IPS-11a (cell line): ENCODE measurements at regions not wholly inside any gene's neighbourhood (a gene's known extent, or its start where the extent isn't known, plus 50 kb on each side); places are given as distances from the start of the nearest gene placed in this dataset.

Source experiments
- H3K4me3 ChIP-seq: one replicate; pipeline ENCODE4 v1.5.1; 2013; ENCODE audit warnings: low read depth, low read length, control low read depth

DNA sequence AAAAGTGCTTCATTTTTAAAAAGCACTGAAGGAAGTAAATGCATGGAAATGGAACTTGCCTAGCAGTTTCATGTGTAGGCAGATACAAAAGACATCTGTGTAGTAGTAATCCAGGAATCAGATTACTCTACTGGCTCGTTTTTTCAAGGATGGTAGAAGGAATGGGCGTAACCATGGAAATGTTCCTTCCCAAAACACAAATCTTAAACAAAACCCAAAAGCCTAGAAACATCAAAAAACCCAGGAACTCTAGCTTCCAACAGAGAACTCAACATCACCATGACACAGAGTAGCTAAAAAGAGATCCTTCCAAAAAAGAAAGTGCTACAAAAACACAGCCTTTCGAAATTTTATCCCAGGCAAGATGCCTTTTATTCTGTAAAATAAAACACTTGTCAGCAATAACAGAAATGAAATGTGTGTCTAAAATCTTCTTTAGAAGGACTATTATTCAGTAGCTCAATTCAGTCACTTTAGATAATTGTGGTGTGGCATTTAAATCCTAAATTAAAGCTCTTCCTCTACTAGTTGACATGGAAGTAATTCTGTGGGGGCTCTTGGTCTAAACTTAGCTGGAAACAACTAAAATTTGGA is 81.7 kb downstream of the FAM217A start:
- H3K4me3 ChIP-seq, result no peak overlapping the region

- no peak overlapping the region for H3K4me3 ChIP-seq
These were observed 78.9 kb downstream of the FAM217A start for GRCh38 chr6:3999800-4000661.

DNA sequence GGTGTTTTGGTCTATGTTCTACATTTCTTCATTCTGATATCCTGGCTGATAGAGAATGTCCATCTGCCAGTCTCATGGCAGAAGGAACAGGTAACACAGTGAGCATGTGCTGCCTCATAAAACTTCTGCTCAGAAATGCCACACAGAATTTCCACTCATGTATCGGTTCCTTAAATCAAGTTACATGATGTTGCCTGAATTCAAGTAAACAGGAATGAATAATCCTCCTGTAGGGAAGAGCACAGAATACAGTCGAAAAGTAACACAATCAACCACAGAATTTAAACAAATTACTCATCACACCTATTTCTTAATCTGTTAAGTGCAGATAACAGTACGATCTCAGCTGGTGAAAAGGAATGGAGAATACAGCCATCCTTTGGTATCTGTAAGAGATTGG is 74.7 kb downstream of the FAM217A start:
- no peak overlapping the region for H3K4me3 ChIP-seq

GRCh38 chr6:4008324-4009047 is 70.5 kb downstream of the FAM217A start:
- H3K4me3 ChIP-seq, result no peak overlapping the region

DNA sequence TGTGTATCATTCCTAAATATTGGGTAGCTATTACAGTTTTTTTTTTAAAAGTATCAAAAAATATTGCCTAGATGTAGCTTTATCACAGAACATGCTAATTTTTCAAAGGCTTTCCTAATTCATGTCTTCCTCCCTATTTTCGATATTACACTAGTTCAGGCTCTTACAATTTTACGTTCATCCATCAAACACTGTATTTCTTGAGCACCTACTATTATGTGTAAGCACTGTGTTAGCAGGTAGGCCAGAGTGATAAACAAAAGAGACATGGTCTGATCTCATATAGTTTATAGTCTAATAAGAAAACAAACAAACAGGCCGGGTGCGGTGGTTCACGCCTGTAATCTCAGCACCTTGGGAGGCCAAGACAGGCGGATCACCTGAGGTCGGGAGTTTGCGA is 69.5 kb downstream of the FAM217A start:
- H3K4me3 ChIP-seq, result no peak overlapping the region

GRCh38 chr6:4010048-4010447 is 68.9 kb downstream of the FAM217A start:
- no peak overlapping the region for H3K4me3 ChIP-seq

- no peak overlapping the region for H3K4me3 ChIP-seq
These were observed 68.2 kb downstream of the FAM217A start for GRCh38 chr6:4010689-4011090.

GRCh38 chr6:4012826-4013225 is 66.1 kb downstream of the FAM217A start:
- H3K4me3 ChIP-seq, result no peak overlapping the region

DNA sequence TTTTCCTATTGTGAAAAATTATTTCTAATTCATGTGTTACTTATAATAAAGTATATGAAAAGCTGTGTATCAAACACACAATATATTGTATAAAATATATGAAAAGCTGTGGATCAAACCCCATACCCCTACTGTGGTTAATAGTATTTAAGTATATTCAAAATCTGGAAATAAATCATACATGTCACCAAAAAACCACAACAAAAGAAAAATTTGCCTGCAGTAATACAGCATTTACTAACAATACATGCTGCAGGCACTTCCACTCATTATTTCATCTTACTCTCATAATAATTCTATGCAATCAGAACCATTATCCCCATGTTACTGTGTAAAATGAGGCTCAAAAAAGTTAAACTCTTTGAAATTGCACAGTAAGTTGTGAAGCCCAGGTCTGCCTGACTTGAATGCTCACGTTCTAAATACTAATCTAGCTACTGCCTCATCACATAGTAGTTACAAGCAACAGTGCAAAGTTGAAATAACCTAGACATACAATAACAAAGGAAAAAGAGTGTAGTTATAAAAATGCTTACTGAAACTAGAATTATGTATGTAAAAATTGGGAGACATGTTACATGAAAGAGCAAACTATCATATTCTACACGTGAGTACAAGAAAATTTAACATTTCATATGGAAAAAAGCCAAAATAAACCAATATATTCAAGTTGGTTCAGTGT is 61.7 kb downstream of the FAM217A start:
- H3K4me3 ChIP-seq, result peak overlapping the region; percentile 78

GRCh38 chr6:4017834-4018170 is 61.1 kb downstream of the FAM217A start:
- peak overlapping the region; percentile 78 for H3K4me3 ChIP-seq

GRCh38 chr6:4018171-4018923 is 60.6 kb downstream of the FAM217A start:
- peak overlapping the region; percentile 78 for H3K4me3 ChIP-seq
